ENCODE measurements at regions not wholly inside any gene's neighbourhood (a gene's known extent, or its start where the extent isn't known, plus 50 kb on each side); places are given as distances from the start of the nearest gene placed in this dataset.

DNA sequence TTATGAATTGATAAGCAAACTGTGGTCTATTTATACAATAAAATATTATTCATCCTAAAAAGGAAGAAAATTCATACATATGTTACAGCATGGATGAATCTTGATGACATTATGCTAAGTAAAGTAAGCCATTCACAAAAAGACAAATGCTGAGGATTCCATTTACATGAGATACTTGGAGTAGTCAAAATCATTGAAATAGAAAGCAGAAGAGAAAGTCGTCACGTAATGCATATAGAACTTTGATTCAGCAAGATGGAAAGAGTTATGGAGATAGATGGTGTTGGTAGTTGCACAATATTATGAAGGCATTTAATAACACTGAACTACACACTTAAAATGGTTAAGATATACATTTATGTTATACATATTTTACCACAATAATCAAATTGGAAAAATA, 309.7 kb upstream of the KLF6 start:
- WGBS (ENCODE audit: low lambda C conversion rate, missing lambda C conversion rate), result 98% methylated on average over 2 of the region's 2 CpGs

DNA sequence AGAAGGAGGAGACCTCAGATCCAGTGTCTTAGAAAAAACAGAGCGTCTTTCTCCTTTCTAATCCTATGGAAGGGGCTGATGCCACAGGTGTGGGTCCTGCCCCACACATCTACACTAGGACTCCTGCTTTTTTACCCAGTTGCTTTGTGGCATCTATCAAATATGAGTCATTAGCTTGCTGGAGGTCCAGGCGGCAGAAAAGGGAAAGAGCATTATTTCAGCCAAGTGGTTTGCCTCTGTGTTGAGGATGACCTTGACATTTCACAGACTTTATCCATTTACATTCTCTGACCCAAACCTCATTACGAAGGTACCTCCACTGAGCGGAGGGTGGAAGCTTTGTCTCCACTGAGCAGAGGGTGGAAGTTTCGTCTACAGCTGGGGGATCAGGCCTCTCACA, 308.4 kb upstream of the KLF6 start:
- H3K27ac ChIP-seq, result no peak overlapping the region
- H3K79me2 ChIP-seq, result no peaks in the 10 kb centered on the region
- H3K27me3 ChIP-seq, result no peaks in the 10 kb centered on the region
- no peaks in the 10 kb centered on the region for H3K9me2 ChIP-seq (replicated peaks; ENCODE audit: insufficient read depth)
- WGBS (ENCODE audit: low lambda C conversion rate, missing lambda C conversion rate), result 88% methylated on average over 5 of the region's 5 CpGs
- H3K36me3 ChIP-seq (replicated peaks; ENCODE audit: insufficient read depth, low read depth), result no peaks in the 10 kb centered on the region
- no peak for DNase-seq (ENCODE audit: low spot score)
- no peaks in the 10 kb centered on the region for H3K4me1 ChIP-seq (ENCODE audit: insufficient read depth)
- no peaks in the 10 kb centered on the region for H4K20me1 ChIP-seq (ENCODE audit: insufficient read depth, poor library complexity, severe bottlenecking)
- TF ChIP-seq EZH2 (IDR thresholded peaks at IDR 0.05; ENCODE audit: borderline replicate concordance) (no peak), EZH2phosphoT487 (IDR thresholded peaks at IDR 0.05; ENCODE audit: low read depth, severe bottlenecking, unreplicated experiment) (no peak)
- TF ChIP-seq, protein P1, sequence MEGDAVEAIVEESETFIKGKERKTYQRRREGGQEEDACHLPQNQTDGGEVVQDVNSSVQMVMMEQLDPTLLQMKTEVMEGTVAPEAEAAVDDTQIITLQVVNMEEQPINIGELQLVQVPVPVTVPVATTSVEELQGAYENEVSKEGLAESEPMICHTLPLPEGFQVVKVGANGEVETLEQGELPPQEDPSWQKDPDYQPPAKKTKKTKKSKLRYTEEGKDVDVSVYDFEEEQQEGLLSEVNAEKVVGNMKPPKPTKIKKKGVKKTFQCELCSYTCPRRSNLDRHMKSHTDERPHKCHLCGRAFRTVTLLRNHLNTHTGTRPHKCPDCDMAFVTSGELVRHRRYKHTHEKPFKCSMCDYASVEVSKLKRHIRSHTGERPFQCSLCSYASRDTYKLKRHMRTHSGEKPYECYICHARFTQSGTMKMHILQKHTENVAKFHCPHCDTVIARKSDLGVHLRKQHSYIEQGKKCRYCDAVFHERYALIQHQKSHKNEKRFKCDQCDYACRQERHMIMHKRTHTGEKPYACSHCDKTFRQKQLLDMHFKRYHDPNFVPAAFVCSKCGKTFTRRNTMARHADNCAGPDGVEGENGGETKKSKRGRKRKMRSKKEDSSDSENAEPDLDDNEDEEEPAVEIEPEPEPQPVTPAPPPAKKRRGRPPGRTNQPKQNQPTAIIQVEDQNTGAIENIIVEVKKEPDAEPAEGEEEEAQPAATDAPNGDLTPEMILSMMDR (IDR thresholded peaks at IDR 0.05; ENCODE audit: poor library complexity), result no peak
- no peaks in the 10 kb centered on the region for H3K9me3 ChIP-seq (ENCODE audit: low read depth)
- no peak overlapping the region for H3K4me3 ChIP-seq
- no peak overlapping the region for H2AFZ ChIP-seq
- no peak overlapping the region for H3K4me2 ChIP-seq

More for the DNA sequence above, 309.7 kb upstream of the KLF6 start:
- Histone ChIP-seq H3K4me1 (ENCODE audit: insufficient read depth) (no peaks in the 10 kb centered on the region), H3K4me3 (no peak overlapping the region), H3K27me3 (no peaks in the 10 kb centered on the region), H3K27ac (no peak overlapping the region), H2AFZ (no peak overlapping the region), H4K20me1 (ENCODE audit: insufficient read depth, poor library complexity, severe bottlenecking) (no peaks in the 10 kb centered on the region), H3K9me3 (ENCODE audit: low read depth) (no peaks in the 10 kb centered on the region), H3K36me3 (replicated peaks; ENCODE audit: insufficient read depth, low read depth) (no peaks in the 10 kb centered on the region), H3K9me2 (replicated peaks; ENCODE audit: insufficient read depth) (no peaks in the 10 kb centered on the region), H3K4me2 (no peak overlapping the region), H3K79me2 (no peaks in the 10 kb centered on the region)
- DNase-seq (ENCODE audit: low spot score), result no peak
- TF ChIP-seq EZH2phosphoT487 (IDR thresholded peaks at IDR 0.05; ENCODE audit: low read depth, severe bottlenecking, unreplicated experiment), result no peak
- TF ChIP-seq, protein P1 (IDR thresholded peaks at IDR 0.05; ENCODE audit: poor library complexity), result no peak
- TF ChIP-seq EZH2 (IDR thresholded peaks at IDR 0.05; ENCODE audit: borderline replicate concordance), result no peak

DNA sequence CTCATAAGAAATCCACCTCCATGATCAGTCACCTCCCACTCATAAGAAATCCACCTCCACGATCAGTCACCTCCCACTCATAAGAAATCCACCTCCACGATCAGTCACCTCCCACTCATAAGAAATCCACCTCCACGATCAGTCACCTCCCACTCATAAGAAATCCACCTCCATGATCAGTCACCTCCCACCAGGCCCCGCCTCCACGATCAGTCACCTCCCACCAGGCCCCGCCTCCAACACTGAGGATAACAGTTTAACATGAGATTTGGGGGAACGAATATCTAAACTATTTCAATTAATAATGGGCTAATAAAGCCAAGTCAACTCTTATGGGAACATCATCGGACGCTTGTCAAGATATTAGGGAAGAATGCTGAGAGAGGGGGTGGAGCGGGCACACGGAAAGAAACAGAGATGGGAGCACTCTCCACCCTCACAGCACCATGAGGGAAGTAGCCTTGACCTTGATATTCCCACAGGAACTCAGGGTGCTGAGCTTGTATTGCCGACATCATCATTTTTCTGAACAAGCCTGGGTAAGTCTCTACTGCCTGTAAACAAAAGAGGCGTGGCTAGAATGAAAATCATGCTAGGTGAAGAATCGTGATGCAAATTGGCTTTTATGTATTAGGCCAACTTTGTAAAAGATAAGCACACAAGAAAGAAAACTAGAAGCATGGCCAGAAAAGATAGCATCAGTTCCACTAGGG, 303.5 kb upstream of the KLF6 start:
- Histone ChIP-seq H3K4me1 (ENCODE audit: insufficient read depth) (peaks cover 7% of the 10 kb centered on the region), H4K20me1 (ENCODE audit: insufficient read depth, poor library complexity, severe bottlenecking) (no peaks in the 10 kb centered on the region), H3K27me3 (no peaks in the 10 kb centered on the region), H3K79me2 (no peaks in the 10 kb centered on the region), H3K9me3 (ENCODE audit: low read depth) (no peaks in the 10 kb centered on the region), H3K9me2 (replicated peaks; ENCODE audit: insufficient read depth) (no peaks in the 10 kb centered on the region), H2AFZ (no peak overlapping the region), H3K36me3 (replicated peaks; ENCODE audit: insufficient read depth, low read depth) (no peaks in the 10 kb centered on the region), H3K4me2 (no peak overlapping the region), H3K4me3 (no peak overlapping the region), H3K27ac (no peak overlapping the region)
- DNase-seq (ENCODE audit: low spot score), result no peak
- 97% methylated on average over 13 of the region's 14 CpGs for WGBS (ENCODE audit: low lambda C conversion rate, missing lambda C conversion rate)
- TF ChIP-seq EZH2phosphoT487 (IDR thresholded peaks at IDR 0.05; ENCODE audit: low read depth, severe bottlenecking, unreplicated experiment) (no peak), EZH2 (IDR thresholded peaks at IDR 0.05; ENCODE audit: borderline replicate concordance) (no peak)
- TF ChIP-seq, protein P1 (IDR thresholded peaks at IDR 0.05; ENCODE audit: poor library complexity), result no peak
